OCI-LY3 (cell line): ENCODE measurements at regions not wholly inside any gene's neighbourhood (a gene's known extent, or its start where the extent isn't known, plus 50 kb on each side); places are given as distances from the start of the nearest gene placed in this dataset.

Experiments used
- H2AFZ ChIP-seq: fragments of 200-600, 300-600 bp; shearing (Covaris generic); 2 replicates; pipeline ENCODE4 v1.6.0; 2014; ENCODE audit warnings: antibody characterized with exemption, low read depth, low read length
- H3K27ac ChIP-seq: fragments of 200-600, 300-600 bp; sonication (generic); 2 replicates; pipeline ENCODE4 v1.5.1; 2014; ENCODE audit warnings: mild to moderate bottlenecking, low read length, moderate library complexity, mixed read lengths
- H3K27me3 ChIP-seq: fragments of 200-600, 300-600 bp; sonication (generic); 2 replicates; pipeline ENCODE4 v1.6.1; 2014; ENCODE audit warnings: low read depth, low read length, mixed read lengths
- H3K36me3 ChIP-seq: fragments of 200-600, 300-600 bp; sonication (generic); replicated peaks from 2 replicates; pipeline ENCODE3; 2014; ENCODE audit warnings: low read depth, low read length, mixed read lengths
- H3K4me1 ChIP-seq: fragments of 300-600, 200-600 bp; sonication (generic); 2 replicates; pipeline ENCODE4 v1.6.1; 2014; ENCODE audit warnings: low read length, mixed read lengths
- H3K4me2 ChIP-seq: fragments of 200-600, 300-600 bp; sonication (generic); 2 replicates; pipeline ENCODE4 v1.6.1; 2014; ENCODE audit warnings: low read length, mixed read lengths
- H3K4me3 ChIP-seq: fragments of 300-600, 200-600 bp; sonication (generic); 2 replicates; pipeline ENCODE4 v1.5.1; 2014; ENCODE audit warnings: antibody characterized with exemption, mild to moderate bottlenecking, low read length, moderate library complexity
- H3K79me2 ChIP-seq: fragments of 300-600, 200-600 bp; shearing (Covaris generic); 2 replicates; pipeline ENCODE4 v1.6.1; 2014; ENCODE audit warnings: mild to moderate bottlenecking, low read length, mixed read lengths
- H3K9ac ChIP-seq: fragments of 300-600, 200-600 bp; shearing (Covaris generic); 2 replicates; pipeline ENCODE4 v1.6.0; 2014; ENCODE audit warnings: mild to moderate bottlenecking, low read length, moderate library complexity
- H3K9me3 ChIP-seq: fragments of 200-600, 300-600 bp; shearing (Covaris generic); 2 replicates; pipeline ENCODE4 v1.6.1; 2014; ENCODE audit warnings: low read length, mixed read lengths; ENCODE audit not compliant: insufficient read depth
- H4K20me1 ChIP-seq: fragments of 200-600, 300-600 bp; sonication (generic); 2 replicates; pipeline ENCODE4 v1.6.1; 2016; ENCODE audit warnings: low read length, mixed read lengths; ENCODE audit not compliant: insufficient read depth
- EZH2phosphoT487 ChIP-seq: fragments of 200-600 bp; shearing (Covaris generic); IDR thresholded peaks from 2 replicates; pipeline ENCODE4 v1.6.1; 2018; ENCODE audit warnings: antibody characterized with exemption, mixed run types, low read depth
- TF ChIP-seq, protein P1 (sequence below): fragments of 200-600, 300-600 bp; sonication (generic); IDR thresholded peaks from 2 replicates; pipeline ENCODE4 v1.5.1; 2014; ENCODE audit warnings: antibody characterized with exemption, low read length, low read depth

DNA sequence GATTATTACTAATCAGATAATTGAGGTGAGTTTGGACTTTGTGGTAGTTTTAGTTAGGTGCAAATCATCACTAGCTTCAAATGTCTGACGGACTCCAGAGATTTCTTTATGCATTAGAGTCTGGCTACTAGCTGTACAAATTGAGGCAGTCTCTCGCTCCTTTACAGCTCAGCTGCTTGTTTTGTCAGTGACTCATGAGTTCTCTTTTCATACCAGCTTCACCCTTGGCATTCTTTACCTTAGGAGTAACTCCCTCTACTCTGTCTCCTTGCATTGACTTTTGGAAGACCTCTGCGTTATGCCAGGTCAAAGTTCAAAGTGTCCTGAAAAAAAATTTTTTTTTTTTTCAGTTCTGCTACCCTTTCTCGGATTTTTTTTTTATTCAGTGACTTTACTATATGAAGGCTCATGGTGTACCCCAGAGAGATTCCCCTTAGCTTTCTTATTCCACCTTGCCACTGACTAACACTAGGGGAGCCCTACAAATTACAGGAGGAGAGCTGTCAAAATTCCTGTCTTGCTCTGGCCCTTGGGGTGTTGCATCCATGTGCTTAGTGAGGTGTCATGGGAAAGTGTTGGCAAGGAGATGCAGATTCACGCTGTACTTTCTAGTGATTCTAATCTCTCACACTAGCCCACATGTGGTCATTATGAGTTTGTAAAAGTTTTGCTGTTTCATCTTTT, 576.6 kb downstream of the ADGRL2 start:
- TF ChIP-seq EZH2phosphoT487 = no peak
- TF ChIP-seq, protein P1, sequence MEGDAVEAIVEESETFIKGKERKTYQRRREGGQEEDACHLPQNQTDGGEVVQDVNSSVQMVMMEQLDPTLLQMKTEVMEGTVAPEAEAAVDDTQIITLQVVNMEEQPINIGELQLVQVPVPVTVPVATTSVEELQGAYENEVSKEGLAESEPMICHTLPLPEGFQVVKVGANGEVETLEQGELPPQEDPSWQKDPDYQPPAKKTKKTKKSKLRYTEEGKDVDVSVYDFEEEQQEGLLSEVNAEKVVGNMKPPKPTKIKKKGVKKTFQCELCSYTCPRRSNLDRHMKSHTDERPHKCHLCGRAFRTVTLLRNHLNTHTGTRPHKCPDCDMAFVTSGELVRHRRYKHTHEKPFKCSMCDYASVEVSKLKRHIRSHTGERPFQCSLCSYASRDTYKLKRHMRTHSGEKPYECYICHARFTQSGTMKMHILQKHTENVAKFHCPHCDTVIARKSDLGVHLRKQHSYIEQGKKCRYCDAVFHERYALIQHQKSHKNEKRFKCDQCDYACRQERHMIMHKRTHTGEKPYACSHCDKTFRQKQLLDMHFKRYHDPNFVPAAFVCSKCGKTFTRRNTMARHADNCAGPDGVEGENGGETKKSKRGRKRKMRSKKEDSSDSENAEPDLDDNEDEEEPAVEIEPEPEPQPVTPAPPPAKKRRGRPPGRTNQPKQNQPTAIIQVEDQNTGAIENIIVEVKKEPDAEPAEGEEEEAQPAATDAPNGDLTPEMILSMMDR = no peak
- Histone ChIP-seq H4K20me1 (no peaks in the 10 kb centered on the region), H3K27me3 (no peaks in the 10 kb centered on the region)

DNA sequence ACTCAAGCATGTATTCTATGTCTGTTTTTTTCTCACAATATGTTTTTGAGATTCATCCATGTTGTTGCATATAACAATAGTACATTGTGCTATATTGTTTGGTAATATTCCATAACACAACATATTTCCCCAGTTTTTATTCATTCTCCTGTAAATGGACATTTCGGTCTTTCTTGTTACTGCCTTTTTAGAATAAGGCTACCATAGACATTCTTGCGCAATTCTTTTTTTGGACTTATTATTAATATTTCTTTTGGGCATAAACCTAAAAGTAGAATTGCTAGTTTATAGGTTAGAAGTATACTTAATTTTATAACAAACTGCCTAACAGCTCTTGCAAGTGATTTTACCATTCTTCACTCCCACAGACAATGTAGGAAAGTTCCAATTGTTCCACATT, 573.0 kb downstream of the ADGRL2 start:
- no peak overlapping the region for H2AFZ ChIP-seq
- no peaks in the 10 kb centered on the region for H4K20me1 ChIP-seq
- no peaks in the 10 kb centered on the region for H3K36me3 ChIP-seq
- no peaks in the 10 kb centered on the region for H3K9me3 ChIP-seq
- H3K27me3 ChIP-seq = no peaks in the 10 kb centered on the region
- peaks cover 17% of the 10 kb centered on the region for H3K4me1 ChIP-seq
- no peak overlapping the region for H3K27ac ChIP-seq
- H3K4me3 ChIP-seq = no peak overlapping the region
- H3K9ac ChIP-seq = no peak overlapping the region
- no peak overlapping the region for H3K4me2 ChIP-seq
- no peak for TF ChIP-seq EZH2phosphoT487
- TF ChIP-seq, protein P1 = no peak
- no peaks in the 10 kb centered on the region for H3K79me2 ChIP-seq

More for the DNA sequence above, 576.6 kb downstream of the ADGRL2 start:
- Histone ChIP-seq H3K27ac (no peak overlapping the region), H3K4me1 (peaks cover 8% of the 10 kb centered on the region), H3K9me3 (no peaks in the 10 kb centered on the region), H3K79me2 (no peaks in the 10 kb centered on the region), H3K9ac (no peak overlapping the region), H3K4me2 (no peak overlapping the region), H3K4me3 (no peak overlapping the region), H3K36me3 (no peaks in the 10 kb centered on the region), H2AFZ (no peak overlapping the region)

DNA sequence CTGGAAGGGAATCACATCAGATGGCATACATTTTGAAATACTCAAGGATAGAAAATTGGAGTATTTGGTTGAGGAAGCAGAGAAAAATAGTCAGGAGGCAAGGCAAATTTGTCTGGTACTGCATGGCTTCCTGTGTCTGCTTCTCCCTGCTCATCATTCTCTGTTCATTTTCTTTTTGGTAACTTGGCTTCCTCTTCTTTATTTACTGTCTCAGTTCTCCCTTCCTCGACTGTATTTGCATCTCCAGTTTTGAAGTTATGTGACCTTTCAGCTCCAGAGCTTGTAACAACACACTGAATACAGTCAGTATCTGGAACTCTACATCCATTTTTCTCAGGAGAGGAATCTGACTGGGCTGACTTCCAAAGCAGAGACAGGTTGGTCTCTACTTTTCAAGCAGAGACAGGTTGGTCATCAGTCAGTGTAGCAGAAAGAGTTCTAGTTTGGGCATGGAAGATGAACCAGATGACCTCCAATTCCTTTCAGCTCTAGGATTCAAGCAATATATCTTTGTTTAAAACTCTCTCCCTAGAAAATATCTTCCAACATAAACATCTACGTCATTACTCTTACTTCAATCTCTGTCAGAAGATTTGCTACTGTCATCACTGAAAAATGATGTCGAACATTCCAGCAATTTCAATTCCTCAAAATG, 571.2 kb downstream of the ADGRL2 start:
- TF ChIP-seq, protein P1 = no peak
- no peak for TF ChIP-seq EZH2phosphoT487
- H3K27ac ChIP-seq = peak overlapping the region; percentile 37; the same call in 1 of the 2 replicates
- no peaks in the 10 kb centered on the region for H3K9me3 ChIP-seq
- H4K20me1 ChIP-seq = no peaks in the 10 kb centered on the region
- H3K36me3 ChIP-seq = no peaks in the 10 kb centered on the region
- 0 out of 2 replicates have a peak overlapping the region, but pooled peaks have one; percentile 11 for H2AFZ ChIP-seq
- peaks cover 17% of the 10 kb centered on the region for H3K4me1 ChIP-seq
- H3K79me2 ChIP-seq = no peaks in the 10 kb centered on the region
- H3K27me3 ChIP-seq = no peaks in the 10 kb centered on the region
- no peak overlapping the region for H3K9ac ChIP-seq
- H3K4me3 ChIP-seq = no peak overlapping the region
- peak overlapping the region; percentile 42 for H3K4me2 ChIP-seq

DNA sequence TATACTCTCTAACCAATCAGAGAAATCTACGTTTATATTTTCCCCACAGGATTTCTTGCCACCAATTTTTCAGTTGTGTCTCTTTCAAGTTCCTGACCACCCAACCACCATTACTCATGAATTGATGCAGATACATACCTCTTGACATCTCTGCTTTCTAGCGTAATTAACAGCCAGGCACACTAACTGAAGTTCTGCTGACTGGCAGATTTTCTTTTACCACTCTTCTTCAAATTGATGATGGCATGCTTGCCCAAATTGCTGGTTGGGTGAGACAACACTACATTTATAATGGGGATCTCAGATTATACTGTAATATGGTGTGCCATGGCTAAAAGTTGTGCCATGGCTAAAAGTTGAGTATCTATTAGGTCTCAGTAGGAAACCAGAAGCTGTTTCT, 566.7 kb downstream of the ADGRL2 start:
- Histone ChIP-seq H3K9me3 (no peaks in the 10 kb centered on the region), H3K9ac (no peak overlapping the region), H3K4me1 (peaks cover 10% of the 10 kb centered on the region), H3K79me2 (no peaks in the 10 kb centered on the region), H3K4me2 (no peak overlapping the region), H2AFZ (no peak overlapping the region), H3K27me3 (no peaks in the 10 kb centered on the region), H4K20me1 (no peaks in the 10 kb centered on the region), H3K4me3 (no peak overlapping the region), H3K36me3 (no peaks in the 10 kb centered on the region), H3K27ac (no peak overlapping the region)
- TF ChIP-seq, protein P1 = no peak
- TF ChIP-seq EZH2phosphoT487 = no peak
